Stomach (tissue), 8 donors: ENCODE measurements at regions not wholly inside any gene's neighbourhood (a gene's known extent, or its start where the extent isn't known, plus 50 kb on each side); places are given as distances from the start of the nearest gene placed in this dataset.

Experiments
- DNase-seq, 2 donors: peaks; one replicate each; pipeline versions ENCODE4 v3.0.0 to v3.0.0-alpha.2; 2013 to 2019
- H3K27ac ChIP-seq, 5 donors: fragments of 200-600 bp in 4 of 5; sonication (generic) in 4 of 5; one replicate each; pipeline ENCODE4 v1.5.1; 2013 to 2019; ENCODE audit warnings: mild to moderate bottlenecking in 1 of 5, moderate library complexity in 1 of 5
- H3K27me3 ChIP-seq, 3 donors: fragments of 200-600 bp; sonication (generic); one replicate each; pipeline ENCODE4 v1.5.1; 2017 to 2019; ENCODE audit warnings: mixed run types in 1 of 3
- H3K36me3 ChIP-seq, 4 donors: fragments of 200-600 bp; sonication (generic); 1 replicate in 3 of 4; 2 replicates in 1 of 4; pipeline ENCODE4 v1.5.1; 2016 to 2019
- H3K4me1 ChIP-seq, 4 donors: fragments of 200-600 bp; sonication (generic); one replicate each; pipeline ENCODE4 v1.5.1; 2016 to 2019
- H3K4me3 ChIP-seq, 4 donors: fragments of 200-600 bp; sonication (generic) in 3 of 4; one replicate each; pipeline ENCODE4 v1.5.1; 2016 to 2019; ENCODE audit warnings: mild to moderate bottlenecking in 1 of 4
- H3K9me3 ChIP-seq, 4 donors: fragments of 200-600 bp; sonication (generic); one replicate each; pipeline ENCODE4 v1.5.1; 2016 to 2019
- EP300 ChIP-seq: sonication (generic); formaldehyde crosslinking; IDR thresholded peaks from one replicate; pipeline ENCODE4 v1.6.1; 2017; ENCODE audit warnings: antibody characterized with exemption
- POLR2A ChIP-seq, 4 donors: fragments of 450-650 bp; IDR thresholded peaks; one replicate each; pipeline ENCODE4 v1.6.1; 2016; ENCODE audit warnings: antibody characterized with exemption in 4 of 4, control low read depth in 2 of 4, mild to moderate bottlenecking in 1 of 4, moderate library complexity in 1 of 4
- POLR2AphosphoS5 ChIP-seq, 3 donors: sonication (generic); formaldehyde crosslinking; IDR thresholded peaks; one replicate each; pipeline ENCODE4 v1.6.1; 2016; ENCODE audit warnings: antibody characterized with exemption in 3 of 3
- WGBS, 5 donors: extraction: QIAGEN DNeasy Blood & Tissue Kit in 3 of 5; methylation state at CpG; one replicate each; pipeline versions ENCODE4 v1.1.5 to v1.1.7; 2013 to 2018; 5-methylcytosine and 5-hydroxymethylcytosine counted together
- intact Hi-C: fragments of 100-400 bp; cut with DNase I; formaldehyde crosslinking; loops from one replicate; pipeline ENCODE4 v1.15.1; 2023; ENCODE audit warnings: low total_unique reads
- TF ChIP-seq, protein P1 (sequence below), 7 experiments: fragments of 450-650 bp in 4 of 7; fragments of 200-600 bp in 3 of 7; sonication (generic) in 3 of 7; IDR thresholded peaks; one replicate each; pipeline ENCODE4 v1.5.1; 2016 to 2019; ENCODE audit warnings: antibody characterized with exemption in 7 of 7, control low read depth in 2 of 7, mild to moderate bottlenecking in 1 of 7
- donor health status: healthy with polysubstance abuse.
- donor health status: Bipolar disorder and iron deficiency.
- donor health status: healthy.

DNA sequence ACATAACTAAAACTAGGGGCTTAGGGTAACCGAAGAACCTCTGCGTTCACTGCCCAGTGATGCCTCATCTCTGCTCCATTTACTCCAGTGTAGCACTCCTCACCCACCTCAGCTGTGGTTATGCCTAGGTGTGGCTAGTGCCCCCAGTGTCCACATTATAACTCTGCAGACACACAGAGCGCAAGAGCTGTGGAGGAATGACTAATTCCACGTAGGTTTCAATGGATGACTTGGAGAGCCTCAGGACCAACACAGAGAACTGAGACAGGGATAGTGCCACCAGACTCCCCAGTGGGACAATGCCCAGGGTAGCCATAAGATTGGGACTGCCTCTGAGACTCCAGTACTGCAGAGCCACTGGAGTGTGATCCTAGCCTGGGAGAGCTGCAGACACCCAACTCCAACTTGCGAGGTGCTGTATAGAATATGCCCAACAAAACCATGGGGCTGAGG lies 542.4 kb upstream of the DIPK2B start:
- peaks cover 0 to 7% (median 0%) of the 10 kb centered on the region in 4 donors for H3K4me1 ChIP-seq
- no peak overlapping the region for H3K4me3 ChIP-seq
- no peak for DNase-seq
- TF ChIP-seq POLR2A (IDR thresholded peaks at IDR 0.05): no peak
- TF ChIP-seq, protein P1, sequence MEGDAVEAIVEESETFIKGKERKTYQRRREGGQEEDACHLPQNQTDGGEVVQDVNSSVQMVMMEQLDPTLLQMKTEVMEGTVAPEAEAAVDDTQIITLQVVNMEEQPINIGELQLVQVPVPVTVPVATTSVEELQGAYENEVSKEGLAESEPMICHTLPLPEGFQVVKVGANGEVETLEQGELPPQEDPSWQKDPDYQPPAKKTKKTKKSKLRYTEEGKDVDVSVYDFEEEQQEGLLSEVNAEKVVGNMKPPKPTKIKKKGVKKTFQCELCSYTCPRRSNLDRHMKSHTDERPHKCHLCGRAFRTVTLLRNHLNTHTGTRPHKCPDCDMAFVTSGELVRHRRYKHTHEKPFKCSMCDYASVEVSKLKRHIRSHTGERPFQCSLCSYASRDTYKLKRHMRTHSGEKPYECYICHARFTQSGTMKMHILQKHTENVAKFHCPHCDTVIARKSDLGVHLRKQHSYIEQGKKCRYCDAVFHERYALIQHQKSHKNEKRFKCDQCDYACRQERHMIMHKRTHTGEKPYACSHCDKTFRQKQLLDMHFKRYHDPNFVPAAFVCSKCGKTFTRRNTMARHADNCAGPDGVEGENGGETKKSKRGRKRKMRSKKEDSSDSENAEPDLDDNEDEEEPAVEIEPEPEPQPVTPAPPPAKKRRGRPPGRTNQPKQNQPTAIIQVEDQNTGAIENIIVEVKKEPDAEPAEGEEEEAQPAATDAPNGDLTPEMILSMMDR (IDR thresholded peaks at IDR 0.05): no peak
- TF ChIP-seq POLR2AphosphoS5 (IDR thresholded peaks at IDR 0.05): no peak
- TF ChIP-seq EP300: no peak
- 80 to 92% (median 84%) methylated on average over 3 to 5 of the region's 5 CpGs for WGBS, 5 donors
- peaks cover 0 to 13% (median 6%) of the 10 kb centered on the region in 4 donors for H3K36me3 ChIP-seq
- H3K27ac ChIP-seq: no peak overlapping the region
- H3K27me3 ChIP-seq: peaks cover 0 to 3% (median 0%) of the 10 kb centered on the region in 3 donors
- H3K9me3 ChIP-seq: no peaks in the 10 kb centered on the region
- intact Hi-C loops: no loop called here

DNA sequence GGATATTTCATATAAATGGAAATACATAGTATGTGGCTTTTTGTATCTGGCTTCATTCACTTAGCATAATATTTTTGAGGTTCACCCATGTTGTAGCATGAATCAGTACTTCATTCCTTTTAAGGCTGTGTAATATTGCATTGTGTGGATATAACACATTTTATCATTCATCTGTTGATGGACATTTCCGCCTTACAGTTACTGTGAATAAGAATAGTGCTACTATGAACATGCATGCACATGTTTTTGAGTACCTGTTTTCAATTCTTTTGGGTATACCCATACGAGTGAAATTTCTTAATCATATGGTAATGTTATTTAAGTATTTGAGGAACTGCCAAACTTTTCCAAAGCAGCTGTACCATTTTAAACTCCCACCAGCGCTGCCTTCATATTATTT lies 539.6 kb upstream of the DIPK2B start:
- H3K36me3 ChIP-seq: peaks cover 0 to 4% (median 0%) of the 10 kb centered on the region in 4 donors
- intact Hi-C loops: no loop called here
- DNase-seq: no peak

DNA sequence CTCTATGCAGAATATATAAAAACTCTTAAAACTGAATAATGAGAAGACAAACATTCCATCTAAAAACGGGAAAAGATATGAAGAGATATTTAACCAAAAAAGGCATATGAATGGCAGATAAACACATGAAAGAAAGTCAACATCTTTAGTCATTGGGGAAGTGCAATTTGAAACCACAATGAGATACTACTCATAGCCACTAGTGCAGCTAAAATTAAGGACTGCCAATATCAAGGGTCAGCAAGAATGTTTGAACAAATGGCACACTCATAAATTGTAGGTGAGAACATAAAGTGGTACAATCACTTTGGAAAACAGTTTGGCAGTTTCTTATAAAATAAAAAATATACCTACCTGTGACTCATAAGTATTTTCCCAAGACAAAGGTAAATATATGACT lies 534.9 kb upstream of the DIPK2B start:
- no peaks in the 10 kb centered on the region for H3K9me3 ChIP-seq
- H3K27ac ChIP-seq: no peak overlapping the region
- intact Hi-C loops: no loop called here
- no peak for TF ChIP-seq POLR2AphosphoS5 (IDR thresholded peaks at IDR 0.05)
- no peak for TF ChIP-seq POLR2A (IDR thresholded peaks at IDR 0.05)
- TF ChIP-seq EP300: no peak
- TF ChIP-seq, protein P1 (IDR thresholded peaks at IDR 0.05): no peak
- H3K36me3 ChIP-seq: no peaks in the 10 kb centered on the region
- H3K27me3 ChIP-seq: no peaks in the 10 kb centered on the region
- no peaks in the 10 kb centered on the region for H3K4me1 ChIP-seq
- no peak overlapping the region for H3K4me3 ChIP-seq
- DNase-seq: no peak
- 37 to 83% (median 42%) methylated on average over 1 of the region's 1 CpG for WGBS, 5 donors

More for the DNA sequence above, 539.6 kb upstream of the DIPK2B start:
- Histone ChIP-seq H3K4me1 (no peaks in the 10 kb centered on the region), H3K4me3 (no peak overlapping the region), H3K27ac (no peak overlapping the region), H3K27me3 (peaks cover 0 to 3% (median 0%) of the 10 kb centered on the region in 3 donors), H3K9me3 (no peaks in the 10 kb centered on the region)
- WGBS, 5 donors: 55 to 80% (median 70%) methylated on average over 3 of the region's 3 CpGs
- TF ChIP-seq POLR2AphosphoS5 (IDR thresholded peaks at IDR 0.05): no peak
- TF ChIP-seq EP300: no peak
- TF ChIP-seq, protein P1 (IDR thresholded peaks at IDR 0.05): no peak
- TF ChIP-seq POLR2A (IDR thresholded peaks at IDR 0.05): no peak

GRCh38 chrX:45731448-45731847 lies 530.8 kb upstream of the DIPK2B start:
- H3K4me3 ChIP-seq: no peak overlapping the region
- no peaks in the 10 kb centered on the region for H3K9me3 ChIP-seq
- no peaks in the 10 kb centered on the region for H3K4me1 ChIP-seq
- no peaks in the 10 kb centered on the region for H3K36me3 ChIP-seq
- H3K27ac ChIP-seq: no peak overlapping the region
- no peaks in the 10 kb centered on the region for H3K27me3 ChIP-seq
- intact Hi-C loops: no loop called here
- WGBS, 5 donors: 84 to 96% (median 94%) methylated on average over 10 of the region's 10 CpGs
- no peak for DNase-seq
- TF ChIP-seq, protein P1 (IDR thresholded peaks at IDR 0.05): no peak
- TF ChIP-seq POLR2AphosphoS5 (IDR thresholded peaks at IDR 0.05) (no peak), EP300 (no peak), POLR2A (IDR thresholded peaks at IDR 0.05) (no peak)
